ENCODE measurements at regions not wholly inside any gene's neighbourhood (a gene's known extent, or its start where the extent isn't known, plus 50 kb on each side); places are given as distances from the start of the nearest gene placed in this dataset.
A peak's percentile ranks its signal among the peaks of the same experiment; 100 is the strongest.

DNA sequence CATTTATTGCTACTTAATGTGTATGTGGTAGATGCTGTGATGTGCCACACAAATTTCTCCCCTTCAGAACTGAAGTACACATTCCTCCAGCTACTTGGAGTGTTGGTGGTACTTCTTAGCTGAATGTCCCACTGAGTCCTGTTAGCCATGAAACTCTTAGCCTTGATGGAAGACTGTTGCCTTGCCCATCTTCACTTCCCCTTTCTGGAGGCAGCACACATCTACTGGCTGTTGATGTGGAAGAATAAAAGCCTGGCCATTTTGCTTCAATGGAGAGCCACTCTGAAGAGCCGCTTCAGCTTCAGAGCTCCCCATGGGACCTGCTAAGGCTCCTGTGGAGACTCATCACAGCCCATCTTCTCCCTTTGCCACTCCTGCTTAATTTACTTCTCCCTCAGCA, 157.7 kb upstream of the PITX2 start:
- Histone ChIP-seq H3K9ac (ENCODE audit: low read length) (no peak overlapping the region), H3K27ac (ENCODE audit: low read length) (no peak overlapping the region), H3K27me3 (ENCODE audit: control insufficient read depth, insufficient read depth, low read length) (no peaks in the 10 kb centered on the region), H3K4me1 (ENCODE audit: control insufficient read depth, low read depth, low read length) (no peaks in the 10 kb centered on the region), H3K9me3 (ENCODE audit: control insufficient read depth, low read depth, low read length) (no peaks in the 10 kb centered on the region), H3K36me3 (ENCODE audit: control insufficient read depth, low read depth, low read length) (no peaks in the 10 kb centered on the region), H3K4me3 (ENCODE audit: low read length) (no peak overlapping the region)

DNA sequence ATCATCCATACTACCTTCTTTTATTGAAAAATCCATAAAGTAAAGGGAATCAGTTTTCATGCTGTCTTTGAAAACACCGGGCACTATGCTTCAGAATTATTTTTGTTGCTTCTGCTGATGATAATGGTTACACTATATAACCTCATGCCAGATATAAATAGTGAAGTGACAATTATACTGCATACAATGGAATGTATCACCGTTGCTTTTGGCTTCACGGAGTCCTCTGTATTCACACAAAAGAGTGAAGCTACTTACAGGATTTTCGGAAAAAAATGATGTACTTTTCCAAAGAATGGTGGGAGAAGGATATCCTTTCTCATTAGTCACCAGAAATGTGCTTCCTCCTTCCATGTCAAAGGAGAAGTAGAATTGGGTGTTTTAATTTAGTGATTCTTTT, 159.1 kb upstream of the PITX2 start:
- no peak overlapping the region for H3K4me3 ChIP-seq (ENCODE audit: low read length)
- no peak overlapping the region for H3K27ac ChIP-seq (ENCODE audit: low read length)
- no peak overlapping the region for H3K9ac ChIP-seq (ENCODE audit: low read length)
- H3K4me1 ChIP-seq (ENCODE audit: control insufficient read depth, low read depth, low read length) = no peaks in the 10 kb centered on the region
- no peaks in the 10 kb centered on the region for H3K36me3 ChIP-seq (ENCODE audit: control insufficient read depth, low read depth, low read length)
- H3K27me3 ChIP-seq (ENCODE audit: control insufficient read depth, insufficient read depth, low read length) = no peaks in the 10 kb centered on the region
- no peaks in the 10 kb centered on the region for H3K9me3 ChIP-seq (ENCODE audit: control insufficient read depth, low read depth, low read length)

DNA sequence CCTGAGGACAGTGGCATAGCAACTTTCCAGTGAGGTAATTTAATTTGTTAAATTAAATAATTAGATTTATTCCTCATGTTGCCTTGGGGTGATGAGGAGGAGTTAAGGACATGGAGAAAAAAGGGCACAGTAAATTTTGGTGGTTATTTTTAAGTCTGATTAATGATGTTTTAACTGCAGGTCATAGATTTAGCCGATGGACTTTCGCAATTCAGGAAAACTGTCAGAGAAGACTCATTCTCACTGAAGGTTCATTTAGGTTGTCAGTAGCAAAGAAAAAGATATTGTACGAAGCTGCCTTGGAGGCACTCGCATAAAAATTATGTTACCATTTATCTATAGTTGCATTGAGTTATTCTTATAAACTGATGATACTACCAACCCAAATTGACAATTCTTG, 164.2 kb upstream of the PITX2 start:
- no peaks in the 10 kb centered on the region for H3K27me3 ChIP-seq (ENCODE audit: control insufficient read depth, insufficient read depth, low read length)
- H3K27ac ChIP-seq (ENCODE audit: low read length) = no peak overlapping the region
- H3K4me3 ChIP-seq (ENCODE audit: low read length) = no peak overlapping the region
- no peaks in the 10 kb centered on the region for H3K36me3 ChIP-seq (ENCODE audit: control insufficient read depth, low read depth, low read length)
- no peak overlapping the region for H3K9ac ChIP-seq (ENCODE audit: low read length)
- peaks cover 8% of the 10 kb centered on the region for H3K4me1 ChIP-seq (ENCODE audit: control insufficient read depth, low read depth, low read length)
- no peaks in the 10 kb centered on the region for H3K9me3 ChIP-seq (ENCODE audit: control insufficient read depth, low read depth, low read length)

DNA sequence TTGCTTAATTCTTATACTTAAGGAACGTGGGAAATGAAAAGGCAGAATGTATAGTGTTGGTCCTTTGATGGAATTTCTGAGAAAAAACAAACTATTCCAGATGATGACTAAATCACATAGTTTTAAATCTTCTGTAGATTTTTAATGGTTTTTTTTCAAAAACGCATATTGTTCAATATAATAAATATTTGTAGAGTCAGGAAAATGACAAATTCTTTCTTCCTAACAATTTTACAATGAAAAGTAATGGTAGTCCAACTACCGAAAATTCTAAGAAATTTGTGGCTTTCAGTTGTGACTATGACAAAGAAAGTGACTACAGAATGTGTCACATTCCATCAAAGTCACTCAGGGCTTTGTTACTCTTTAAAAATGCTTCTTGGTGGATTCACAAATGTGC, 164.8 kb upstream of the PITX2 start:
- Histone ChIP-seq H3K27me3 (ENCODE audit: control insufficient read depth, insufficient read depth, low read length) (no peaks in the 10 kb centered on the region), H3K4me1 (ENCODE audit: control insufficient read depth, low read depth, low read length) (peaks cover 14% of the 10 kb centered on the region), H3K4me3 (ENCODE audit: low read length) (no peak overlapping the region), H3K36me3 (ENCODE audit: control insufficient read depth, low read depth, low read length) (no peaks in the 10 kb centered on the region), H3K9me3 (ENCODE audit: control insufficient read depth, low read depth, low read length) (no peaks in the 10 kb centered on the region), H3K9ac (ENCODE audit: low read length) (no peak overlapping the region), H3K27ac (ENCODE audit: low read length) (no peak overlapping the region)

DNA sequence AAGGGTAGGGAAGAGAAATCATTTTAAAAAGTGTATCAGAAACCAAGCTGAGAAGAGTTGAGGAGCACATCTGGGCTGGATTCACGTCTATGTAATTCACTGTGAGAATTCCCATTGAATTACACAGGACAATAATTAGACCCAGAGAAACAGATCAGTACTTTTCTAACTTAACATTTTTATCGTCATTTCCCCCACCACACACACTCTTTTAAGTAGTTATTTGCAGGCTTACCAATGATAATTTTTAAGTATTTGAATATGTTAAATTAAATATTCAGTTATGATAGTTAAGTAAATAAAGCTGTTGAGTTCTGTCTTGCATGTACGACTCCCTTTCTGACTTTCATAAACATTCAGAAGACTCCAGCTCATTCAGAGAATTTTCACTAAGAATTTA, 165.4 kb upstream of the PITX2 start:
- no peak overlapping the region for H3K4me3 ChIP-seq (ENCODE audit: low read length)
- no peak overlapping the region for H3K9ac ChIP-seq (ENCODE audit: low read length)
- H3K4me1 ChIP-seq (ENCODE audit: control insufficient read depth, low read depth, low read length) = peaks cover 20% of the 10 kb centered on the region
- H3K9me3 ChIP-seq (ENCODE audit: control insufficient read depth, low read depth, low read length) = no peaks in the 10 kb centered on the region
- no peaks in the 10 kb centered on the region for H3K27me3 ChIP-seq (ENCODE audit: control insufficient read depth, insufficient read depth, low read length)
- no peak overlapping the region for H3K27ac ChIP-seq (ENCODE audit: low read length)
- no peaks in the 10 kb centered on the region for H3K36me3 ChIP-seq (ENCODE audit: control insufficient read depth, low read depth, low read length)

DNA sequence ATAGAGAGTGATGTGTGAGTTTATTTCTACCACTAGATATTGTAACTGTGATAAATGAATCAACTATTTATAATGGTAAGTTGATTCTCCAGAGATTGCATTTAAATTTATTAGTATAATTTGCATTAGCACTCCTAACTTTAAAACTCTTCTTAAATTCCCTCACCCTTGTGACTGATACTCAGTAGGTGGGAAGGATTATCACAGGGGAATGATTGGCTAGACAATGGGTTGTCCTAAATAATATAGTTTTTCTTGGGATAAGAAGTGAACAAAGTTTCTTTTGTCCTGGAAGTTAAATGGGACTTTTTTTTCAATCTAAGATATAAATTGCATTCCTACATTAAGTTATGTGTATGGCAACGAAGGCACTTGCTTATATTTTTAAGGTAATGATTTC, 169.2 kb upstream of the PITX2 start:
- Histone ChIP-seq H3K27me3 (ENCODE audit: control insufficient read depth, insufficient read depth, low read length) (no peaks in the 10 kb centered on the region), H3K27ac (ENCODE audit: low read length) (no peak overlapping the region), H3K4me3 (ENCODE audit: low read length) (no peak overlapping the region), H3K9ac (ENCODE audit: low read length) (no peak overlapping the region), H3K4me1 (ENCODE audit: control insufficient read depth, low read depth, low read length) (peaks cover 34% of the 10 kb centered on the region), H3K9me3 (ENCODE audit: control insufficient read depth, low read depth, low read length) (no peaks in the 10 kb centered on the region), H3K36me3 (ENCODE audit: control insufficient read depth, low read depth, low read length) (no peaks in the 10 kb centered on the region)

DNA sequence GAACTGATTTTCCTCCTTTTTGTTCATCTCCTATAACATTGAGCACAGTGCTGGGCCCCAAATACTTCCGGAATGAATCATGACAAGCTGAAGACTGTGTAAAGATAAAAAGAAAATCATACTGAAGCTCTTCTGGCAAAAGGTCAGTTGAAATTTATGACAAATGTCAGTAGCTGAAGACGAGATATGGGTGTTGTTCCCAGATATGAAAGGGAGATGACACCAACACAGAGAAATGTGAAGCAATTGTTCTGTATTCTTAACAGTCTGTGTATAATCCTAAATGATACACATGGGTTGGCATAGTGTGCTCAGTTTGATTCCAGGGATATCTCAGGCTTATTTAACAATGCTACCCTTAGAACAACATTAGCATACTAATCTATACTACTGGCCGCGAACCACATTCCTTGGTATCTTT, 170.5 kb upstream of the PITX2 start:
- H3K27me3 ChIP-seq (ENCODE audit: control insufficient read depth, insufficient read depth, low read length) = no peaks in the 10 kb centered on the region
- no peak overlapping the region for H3K4me3 ChIP-seq (ENCODE audit: low read length)
- no peak overlapping the region for H3K9ac ChIP-seq (ENCODE audit: low read length)
- no peaks in the 10 kb centered on the region for H3K9me3 ChIP-seq (ENCODE audit: control insufficient read depth, low read depth, low read length)
- H3K36me3 ChIP-seq (ENCODE audit: control insufficient read depth, low read depth, low read length) = no peaks in the 10 kb centered on the region
- peaks cover 34% of the 10 kb centered on the region for H3K4me1 ChIP-seq (ENCODE audit: control insufficient read depth, low read depth, low read length)
- no peak overlapping the region for H3K27ac ChIP-seq (ENCODE audit: low read length)

DNA sequence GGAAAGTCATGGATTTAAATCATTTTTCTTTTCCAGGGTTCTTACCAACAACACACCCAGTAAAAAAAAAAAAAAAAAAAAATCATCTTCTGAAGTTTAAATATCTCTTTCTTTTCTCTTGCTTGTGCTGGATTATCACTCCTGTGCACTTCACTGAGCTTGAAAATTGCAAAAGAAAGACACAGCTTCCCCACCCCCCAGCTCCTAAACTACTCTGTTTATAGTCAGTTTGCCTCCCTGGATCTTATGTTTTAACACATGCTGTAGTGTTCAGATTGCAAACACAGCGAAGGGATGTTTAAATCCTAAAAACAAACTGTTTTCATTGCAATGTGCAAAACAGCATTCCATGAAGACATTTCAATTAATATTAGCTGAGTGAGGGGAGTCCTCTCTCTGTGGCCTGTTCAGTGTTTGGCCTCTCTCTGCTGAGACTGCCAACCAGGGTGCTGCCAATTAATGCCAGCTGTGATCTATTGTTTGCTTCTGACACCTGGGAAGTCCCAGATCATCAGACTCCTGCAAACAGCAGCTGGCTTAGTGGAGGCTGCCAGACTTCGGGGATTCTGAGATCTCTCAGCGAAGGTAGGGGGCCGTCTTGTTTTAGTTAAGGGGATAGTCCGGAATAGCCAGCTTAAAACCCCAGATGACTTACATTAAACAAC, 171.1 kb upstream of the PITX2 start:
- Histone ChIP-seq H3K27me3 (ENCODE audit: control insufficient read depth, insufficient read depth, low read length) (no peaks in the 10 kb centered on the region), H3K36me3 (ENCODE audit: control insufficient read depth, low read depth, low read length) (no peaks in the 10 kb centered on the region), H3K4me1 (ENCODE audit: control insufficient read depth, low read depth, low read length) (peaks cover 34% of the 10 kb centered on the region), H3K9me3 (ENCODE audit: control insufficient read depth, low read depth, low read length) (no peaks in the 10 kb centered on the region), H3K4me3 (ENCODE audit: low read length) (peak overlapping the region; percentile 8), H3K9ac (ENCODE audit: low read length) (no peak overlapping the region), H3K27ac (ENCODE audit: low read length) (no peak overlapping the region)

DNA sequence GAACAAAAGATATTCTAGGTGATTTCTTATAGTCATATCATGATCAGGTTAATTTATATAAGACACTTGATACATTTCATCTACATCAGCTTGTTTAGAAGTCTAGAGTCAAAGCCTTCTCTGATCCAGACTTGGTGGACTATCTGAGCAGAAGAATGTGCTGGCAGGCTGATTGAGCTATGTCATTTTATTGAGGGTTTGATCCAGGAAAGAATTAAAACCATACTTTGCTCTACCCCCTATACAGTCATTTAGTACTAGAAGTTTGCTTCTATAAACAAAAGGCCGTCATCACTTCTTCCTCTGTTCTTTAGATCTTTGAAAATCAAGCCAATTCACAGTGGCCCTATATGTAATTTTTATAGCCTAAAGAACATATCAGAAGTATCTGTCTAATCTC, 173.1 kb upstream of the PITX2 start:
- Histone ChIP-seq H3K9me3 (ENCODE audit: control insufficient read depth, low read depth, low read length) (no peaks in the 10 kb centered on the region), H3K36me3 (ENCODE audit: control insufficient read depth, low read depth, low read length) (no peaks in the 10 kb centered on the region), H3K4me3 (ENCODE audit: low read length) (no peak overlapping the region), H3K4me1 (ENCODE audit: control insufficient read depth, low read depth, low read length) (peaks cover 34% of the 10 kb centered on the region), H3K9ac (ENCODE audit: low read length) (no peak overlapping the region), H3K27me3 (ENCODE audit: control insufficient read depth, insufficient read depth, low read length) (no peaks in the 10 kb centered on the region), H3K27ac (ENCODE audit: low read length) (no peak overlapping the region)

DNA sequence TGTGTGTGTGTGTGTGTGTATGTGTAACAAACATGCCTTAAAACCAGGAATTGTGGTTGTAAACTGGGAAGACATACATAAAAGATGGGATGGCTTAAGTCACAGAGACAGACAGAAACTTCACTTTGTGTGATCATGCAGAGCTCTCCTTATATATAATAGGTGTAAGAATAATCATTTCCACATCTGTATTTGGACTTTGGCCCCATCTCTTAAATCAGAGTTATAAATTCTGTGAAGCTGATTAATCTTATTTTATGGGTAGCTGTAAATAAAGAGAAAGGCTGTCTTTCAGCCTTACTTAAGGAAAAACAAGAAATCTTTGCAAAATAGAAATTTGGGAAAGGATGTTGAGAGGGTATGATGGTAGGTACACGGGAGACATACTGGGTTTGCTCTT, 174.6 kb upstream of the PITX2 start:
- Histone ChIP-seq H3K27me3 (ENCODE audit: control insufficient read depth, insufficient read depth, low read length) (no peaks in the 10 kb centered on the region), H3K4me1 (ENCODE audit: control insufficient read depth, low read depth, low read length) (peaks cover 23% of the 10 kb centered on the region), H3K4me3 (ENCODE audit: low read length) (no peak overlapping the region), H3K36me3 (ENCODE audit: control insufficient read depth, low read depth, low read length) (no peaks in the 10 kb centered on the region), H3K9me3 (ENCODE audit: control insufficient read depth, low read depth, low read length) (no peaks in the 10 kb centered on the region), H3K27ac (ENCODE audit: low read length) (no peak overlapping the region), H3K9ac (ENCODE audit: low read length) (no peak overlapping the region)

DNA sequence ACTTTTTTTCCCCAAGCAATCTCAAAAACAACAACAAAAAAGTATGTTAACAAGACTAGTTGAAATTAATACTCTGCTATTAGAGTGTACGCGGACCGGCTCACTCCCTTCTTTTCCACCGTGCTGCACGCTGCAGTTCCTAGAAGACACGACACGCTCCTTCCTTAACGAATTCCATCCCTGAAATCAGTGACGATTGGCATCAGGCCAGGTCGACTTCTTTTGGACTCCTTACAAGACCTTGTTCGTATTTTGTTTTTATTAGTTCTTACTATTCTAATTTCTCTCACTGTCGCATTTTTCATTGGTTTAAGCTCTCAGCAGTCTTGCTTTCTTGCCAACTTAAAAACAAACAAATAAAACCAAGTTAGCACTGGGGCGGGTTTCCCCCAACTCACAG, 175.8 kb upstream of the PITX2 start:
- Histone ChIP-seq H3K27ac (ENCODE audit: low read length) (no peak overlapping the region), H3K36me3 (ENCODE audit: control insufficient read depth, low read depth, low read length) (no peaks in the 10 kb centered on the region), H3K4me3 (ENCODE audit: low read length) (no peak overlapping the region), H3K9me3 (ENCODE audit: control insufficient read depth, low read depth, low read length) (no peaks in the 10 kb centered on the region), H3K27me3 (ENCODE audit: control insufficient read depth, insufficient read depth, low read length) (no peaks in the 10 kb centered on the region), H3K4me1 (ENCODE audit: control insufficient read depth, low read depth, low read length) (peaks cover 11% of the 10 kb centered on the region), H3K9ac (ENCODE audit: low read length) (no peak overlapping the region)

DNA sequence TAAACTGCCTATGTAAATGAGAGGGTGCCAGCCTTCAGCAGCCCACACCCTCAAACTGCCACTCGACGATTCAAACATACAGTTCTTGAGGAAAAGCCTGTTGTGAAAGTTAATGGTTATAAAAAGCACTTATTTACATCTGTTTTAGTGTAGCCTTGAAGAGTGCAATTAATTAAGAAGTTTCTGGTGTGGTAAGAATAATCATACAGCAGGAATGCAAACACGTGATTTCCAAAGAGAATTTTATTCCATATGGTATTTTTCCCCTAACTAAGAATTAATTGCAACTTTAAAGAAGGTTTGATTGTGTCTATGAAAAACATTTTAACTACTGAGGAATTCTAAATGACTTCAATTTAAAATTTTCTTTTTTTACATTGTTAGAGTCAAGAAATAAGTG, 176.3 kb upstream of the PITX2 start:
- no peak overlapping the region for H3K27ac ChIP-seq (ENCODE audit: low read length)
- H3K4me1 ChIP-seq (ENCODE audit: control insufficient read depth, low read depth, low read length) = peaks cover 5% of the 10 kb centered on the region
- H3K9ac ChIP-seq (ENCODE audit: low read length) = no peak overlapping the region
- no peak overlapping the region for H3K4me3 ChIP-seq (ENCODE audit: low read length)
- H3K36me3 ChIP-seq (ENCODE audit: control insufficient read depth, low read depth, low read length) = no peaks in the 10 kb centered on the region
- H3K27me3 ChIP-seq (ENCODE audit: control insufficient read depth, insufficient read depth, low read length) = no peaks in the 10 kb centered on the region
- H3K9me3 ChIP-seq (ENCODE audit: control insufficient read depth, low read depth, low read length) = no peaks in the 10 kb centered on the region
